Uterus (tissue), 3 donors: ENCODE measurements at regions not wholly inside any gene's neighbourhood (a gene's known extent, or its start where the extent isn't known, plus 50 kb on each side); places are given as distances from the start of the nearest gene placed in this dataset.
"Not testable (repeated sequence)": the region's sequence is repeated elsewhere in the genome, so short reads cannot be mapped to it uniquely, and the experiment has no call there.

Experiments used
- DNase-seq, 2 donors: peaks; one replicate each; pipeline ENCODE4 v3.0.0-alpha.2; 2019 to 2020
- H3K27ac ChIP-seq, 2 donors: fragments of 200-600 bp; sonication (generic); 1 replicate in 1 of 2; 2 replicates in 1 of 2; pipeline ENCODE4 v1.5.1; 2016 to 2018
- H3K27me3 ChIP-seq, 2 donors: fragments of 200-600 bp; sonication (generic); one replicate each; pipeline ENCODE4 v1.5.1; 2018 to 2019; ENCODE audit warnings: control low read depth in 1 of 2
- H3K36me3 ChIP-seq, 2 donors: fragments of 200-600 bp; sonication (generic); one replicate each; pipeline ENCODE4 v1.5.1; 2019; ENCODE audit warnings: control low read depth in 1 of 2
- H3K4me1 ChIP-seq, 2 donors: fragments of 200-600 bp; sonication (generic); one replicate each; pipeline ENCODE4 v1.5.1; 2018 to 2019; ENCODE audit warnings: control low read depth in 1 of 2
- H3K4me3 ChIP-seq, 2 donors: fragments of 200-600 bp; sonication (generic); 1 replicate in 1 of 2; 2 replicates in 1 of 2; pipeline ENCODE4 v1.5.1; 2018 to 2019; ENCODE audit warnings: mild to moderate bottlenecking in 1 of 2
- H3K9me3 ChIP-seq, 2 donors: fragments of 200-600 bp; sonication (generic); one replicate each; pipeline ENCODE4 v1.5.1; 2019; ENCODE audit warnings: control low read depth in 1 of 2
- POLR2A ChIP-seq, 2 donors: fragments of 450-650 bp; IDR thresholded peaks; one replicate each; pipeline ENCODE4 v1.6.1; 2016; ENCODE audit warnings: antibody characterized with exemption in 2 of 2, mild to moderate bottlenecking in 1 of 2, moderate library complexity in 1 of 2
- intact Hi-C: fragments of 100-400 bp; cut with DNase I; formaldehyde crosslinking; loops from one replicate; pipeline ENCODE4 v1.15.1; 2023; ENCODE audit warnings: low total_unique reads
- TF ChIP-seq, protein P1 (sequence below), 4 experiments: fragments of 200-600 bp in 2 of 4; fragments of 450-650 bp in 2 of 4; sonication (generic) in 2 of 4; IDR thresholded peaks; one replicate each; pipeline ENCODE4 v1.5.1; 2016 to 2019; ENCODE audit warnings: antibody characterized with exemption in 4 of 4, mild to moderate bottlenecking in 2 of 4, moderate library complexity in 1 of 4
- donor health status: DM: yes; HTN: yes; CAD: no.

DNA sequence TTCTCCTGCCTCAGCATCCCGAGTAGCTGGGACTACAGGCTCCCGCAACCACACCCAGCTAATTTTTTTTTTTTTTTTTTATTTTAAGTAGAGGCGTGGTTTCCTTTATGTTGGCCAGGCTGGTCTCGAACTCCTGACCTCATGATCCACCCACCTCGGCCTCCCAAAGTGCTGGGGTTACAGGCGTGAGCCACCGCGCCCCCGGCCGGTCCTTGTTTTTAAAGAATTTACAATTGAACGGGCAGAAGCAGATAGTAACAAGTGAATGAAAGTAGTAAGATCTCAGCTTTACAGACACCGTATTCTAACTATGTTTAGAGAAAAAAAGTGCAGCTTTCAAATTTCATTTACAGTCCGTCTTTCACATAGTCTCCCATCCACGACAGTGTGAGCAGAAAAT lies 112.5 kb upstream of the VWC2 start:
- no peak overlapping the region for H3K4me3 ChIP-seq
- H3K36me3 ChIP-seq: no peaks in the 10 kb centered on the region
- TF ChIP-seq POLR2A (IDR thresholded peaks at IDR 0.05): no peak
- TF ChIP-seq, protein P1, sequence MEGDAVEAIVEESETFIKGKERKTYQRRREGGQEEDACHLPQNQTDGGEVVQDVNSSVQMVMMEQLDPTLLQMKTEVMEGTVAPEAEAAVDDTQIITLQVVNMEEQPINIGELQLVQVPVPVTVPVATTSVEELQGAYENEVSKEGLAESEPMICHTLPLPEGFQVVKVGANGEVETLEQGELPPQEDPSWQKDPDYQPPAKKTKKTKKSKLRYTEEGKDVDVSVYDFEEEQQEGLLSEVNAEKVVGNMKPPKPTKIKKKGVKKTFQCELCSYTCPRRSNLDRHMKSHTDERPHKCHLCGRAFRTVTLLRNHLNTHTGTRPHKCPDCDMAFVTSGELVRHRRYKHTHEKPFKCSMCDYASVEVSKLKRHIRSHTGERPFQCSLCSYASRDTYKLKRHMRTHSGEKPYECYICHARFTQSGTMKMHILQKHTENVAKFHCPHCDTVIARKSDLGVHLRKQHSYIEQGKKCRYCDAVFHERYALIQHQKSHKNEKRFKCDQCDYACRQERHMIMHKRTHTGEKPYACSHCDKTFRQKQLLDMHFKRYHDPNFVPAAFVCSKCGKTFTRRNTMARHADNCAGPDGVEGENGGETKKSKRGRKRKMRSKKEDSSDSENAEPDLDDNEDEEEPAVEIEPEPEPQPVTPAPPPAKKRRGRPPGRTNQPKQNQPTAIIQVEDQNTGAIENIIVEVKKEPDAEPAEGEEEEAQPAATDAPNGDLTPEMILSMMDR (IDR thresholded peaks at IDR 0.05): no peak
- no peaks in the 10 kb centered on the region for H3K4me1 ChIP-seq
- intact Hi-C loops: no loop called here
- no peaks in the 10 kb centered on the region for H3K27me3 ChIP-seq
- DNase-seq: no peak
- no peaks in the 10 kb centered on the region for H3K9me3 ChIP-seq
- H3K27ac ChIP-seq: no peak overlapping the region

DNA sequence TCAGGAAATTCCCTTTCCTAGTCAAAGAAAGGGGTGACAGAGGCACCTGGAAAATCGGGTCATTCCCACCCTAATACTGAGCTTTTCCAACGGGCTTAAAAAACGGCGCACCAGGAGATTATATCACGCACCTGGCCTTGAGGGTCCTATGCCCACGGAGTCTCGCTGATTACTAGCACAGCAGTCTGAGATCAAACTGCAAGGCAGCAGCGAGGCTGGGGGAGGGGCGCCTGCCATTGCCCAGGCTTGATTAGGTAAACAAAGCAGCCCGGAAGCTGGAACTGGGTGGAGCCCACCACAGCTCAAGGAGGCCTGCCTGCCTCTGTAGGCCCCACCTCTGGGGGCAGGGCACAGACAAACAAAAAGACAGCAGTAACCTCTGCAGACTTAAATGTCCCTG lies 107.5 kb upstream of the VWC2 start:
- DNase-seq, H3K27ac ChIP-seq, intact Hi-C loops: not testable (repeated sequence)

DNA sequence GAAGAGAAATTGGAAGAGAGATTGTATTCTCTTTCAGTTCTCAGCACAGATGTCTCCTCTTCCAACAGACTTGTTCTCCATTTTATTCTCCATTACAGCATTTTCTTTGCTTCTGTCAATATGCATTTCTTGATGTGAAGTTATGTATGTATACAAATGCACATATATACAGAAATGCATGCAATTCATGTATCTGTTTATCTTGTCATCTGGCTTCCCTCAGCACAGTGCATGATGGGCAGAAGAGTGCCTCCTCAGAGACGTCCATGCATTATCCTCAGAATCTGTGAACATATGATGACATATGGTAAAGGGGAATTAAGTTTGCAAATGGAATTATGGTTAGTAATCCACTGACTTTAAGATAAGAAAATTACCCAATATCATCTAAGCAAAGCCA lies 106.7 kb upstream of the VWC2 start:
- H3K4me1 ChIP-seq: no peaks in the 10 kb centered on the region
- no peaks in the 10 kb centered on the region for H3K36me3 ChIP-seq
- intact Hi-C loops: no loop called here
- H3K9me3 ChIP-seq: no peaks in the 10 kb centered on the region
- H3K27ac ChIP-seq: no peak overlapping the region
- no peak overlapping the region for H3K4me3 ChIP-seq
- no peak for DNase-seq
- TF ChIP-seq, protein P1 (IDR thresholded peaks at IDR 0.05): no peak
- no peak for TF ChIP-seq POLR2A (IDR thresholded peaks at IDR 0.05)
- no peaks in the 10 kb centered on the region for H3K27me3 ChIP-seq

More for the DNA sequence above, 107.5 kb upstream of the VWC2 start:
- H3K36me3 ChIP-seq, H3K27me3 ChIP-seq, H3K4me1 ChIP-seq, H3K4me3 ChIP-seq, H3K9me3 ChIP-seq: not testable (repeated sequence)

DNA sequence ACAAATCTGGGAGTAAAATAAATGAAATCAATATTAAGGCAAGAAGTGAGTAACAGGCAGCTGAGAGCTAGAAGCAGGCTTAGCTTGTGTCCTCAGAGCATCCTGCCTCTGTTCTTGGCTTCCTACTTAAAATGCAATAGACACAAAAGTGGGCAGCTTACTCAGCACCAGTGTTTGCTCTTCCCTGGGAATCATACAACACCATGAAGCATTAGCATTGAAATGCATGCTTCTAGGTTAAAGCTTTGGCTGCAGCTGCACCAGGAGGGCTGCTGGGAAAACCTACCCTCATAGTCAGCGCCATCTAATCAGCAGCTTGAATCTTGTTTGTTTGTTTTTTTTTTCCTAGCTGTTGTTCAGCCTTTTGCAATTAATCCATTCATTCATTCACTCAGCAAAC lies 104.2 kb upstream of the VWC2 start:
- Histone ChIP-seq H3K4me1 (no peaks in the 10 kb centered on the region), H3K27ac (no peak overlapping the region), H3K9me3 (no peaks in the 10 kb centered on the region), H3K4me3 (no peak overlapping the region), H3K27me3 (no peaks in the 10 kb centered on the region), H3K36me3 (no peaks in the 10 kb centered on the region)
- TF ChIP-seq, protein P1 (IDR thresholded peaks at IDR 0.05): no peak
- TF ChIP-seq POLR2A (IDR thresholded peaks at IDR 0.05): no peak
- DNase-seq: no peak
- intact Hi-C loops: no loop called here

DNA sequence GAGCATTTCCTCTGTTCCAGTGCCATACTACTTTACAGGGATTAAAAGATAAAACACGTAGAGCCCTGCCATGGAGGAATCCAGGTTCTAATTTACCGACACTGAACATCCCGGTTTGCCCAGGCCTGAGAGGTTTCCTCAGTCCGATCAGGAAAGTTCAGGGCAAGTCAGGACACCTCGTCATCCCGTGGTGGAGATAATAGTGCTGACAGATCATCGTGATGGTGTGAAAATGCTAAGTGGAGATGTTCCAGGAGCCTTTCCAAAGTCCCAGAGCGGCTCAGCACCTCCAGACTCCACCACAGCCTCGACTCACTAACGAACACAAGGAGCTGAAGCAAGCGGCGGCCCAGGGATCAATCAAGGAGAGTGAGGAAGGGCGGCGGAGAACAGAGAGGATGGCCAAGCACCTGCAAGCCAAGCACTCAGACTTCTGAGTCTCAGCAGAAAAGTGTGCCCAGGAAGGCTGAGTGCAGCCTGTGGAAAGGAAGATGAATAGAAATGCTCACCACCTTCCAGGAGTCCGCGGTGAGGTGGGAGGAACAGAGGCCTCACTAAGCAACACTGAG lies 103.7 kb upstream of the VWC2 start:
- no peak for DNase-seq
- H3K27ac ChIP-seq: no peak overlapping the region
- no peak overlapping the region for H3K4me3 ChIP-seq
- intact Hi-C loops: no loop called here
- H3K27me3 ChIP-seq: no peaks in the 10 kb centered on the region
- TF ChIP-seq, protein P1 (IDR thresholded peaks at IDR 0.05): no peak
- TF ChIP-seq POLR2A (IDR thresholded peaks at IDR 0.05): no peak
- H3K9me3 ChIP-seq: no peaks in the 10 kb centered on the region
- no peaks in the 10 kb centered on the region for H3K4me1 ChIP-seq
- H3K36me3 ChIP-seq: no peaks in the 10 kb centered on the region

DNA sequence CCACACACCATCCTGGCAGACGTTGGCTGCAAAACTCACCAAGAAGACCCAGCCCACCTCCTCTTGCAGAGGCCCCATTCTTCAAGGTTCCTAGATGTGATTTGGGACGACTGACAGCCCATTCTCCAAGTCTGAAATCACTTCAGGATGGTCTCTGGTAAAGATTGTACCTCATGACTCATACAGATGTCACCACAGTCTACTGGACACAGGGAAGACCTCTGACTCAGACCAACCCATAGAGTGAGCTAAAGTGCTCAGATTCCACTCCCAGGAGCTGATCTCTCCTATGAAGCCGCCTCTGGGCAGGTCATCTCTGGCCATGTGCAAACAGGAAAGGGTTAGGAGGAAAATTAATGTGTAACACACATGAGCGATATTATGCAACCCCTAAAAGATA lies 102.4 kb upstream of the VWC2 start:
- Histone ChIP-seq H3K36me3 (no peaks in the 10 kb centered on the region), H3K4me1 (no peaks in the 10 kb centered on the region), H3K27me3 (no peaks in the 10 kb centered on the region), H3K27ac (no peak overlapping the region), H3K4me3 (no peak overlapping the region), H3K9me3 (no peaks in the 10 kb centered on the region)
- intact Hi-C loops: no loop called here
- TF ChIP-seq POLR2A (IDR thresholded peaks at IDR 0.05): no peak
- TF ChIP-seq, protein P1 (IDR thresholded peaks at IDR 0.05): no peak
- no peak for DNase-seq
